ENCODE measurements at regions not wholly inside any gene's neighbourhood (a gene's known extent, or its start where the extent isn't known, plus 50 kb on each side); places are given as distances from the start of the nearest gene placed in this dataset.

DNA sequence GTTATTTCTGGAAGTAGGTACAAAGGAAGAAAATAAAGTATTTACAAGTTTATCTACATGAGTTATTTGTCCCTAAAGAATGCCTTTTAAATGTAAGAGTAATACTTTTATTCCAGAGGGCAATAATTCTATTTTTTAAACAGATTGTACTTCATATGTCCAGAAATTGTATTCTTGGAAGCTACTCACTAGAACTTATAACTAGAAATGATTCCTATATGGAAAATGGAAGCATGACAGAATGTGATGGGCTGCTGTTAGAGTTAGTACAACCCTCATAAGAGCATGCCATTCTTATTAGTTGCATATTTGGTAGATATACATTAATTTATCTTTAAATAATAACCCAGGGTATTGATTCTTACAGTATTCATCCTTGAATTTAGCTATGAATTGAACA, 362.0 kb downstream of the FSIP2 start:
- TF ChIP-seq MAX (IDR thresholded peaks at IDR 0.05) = no peak
- TF ChIP-seq, protein P1, sequence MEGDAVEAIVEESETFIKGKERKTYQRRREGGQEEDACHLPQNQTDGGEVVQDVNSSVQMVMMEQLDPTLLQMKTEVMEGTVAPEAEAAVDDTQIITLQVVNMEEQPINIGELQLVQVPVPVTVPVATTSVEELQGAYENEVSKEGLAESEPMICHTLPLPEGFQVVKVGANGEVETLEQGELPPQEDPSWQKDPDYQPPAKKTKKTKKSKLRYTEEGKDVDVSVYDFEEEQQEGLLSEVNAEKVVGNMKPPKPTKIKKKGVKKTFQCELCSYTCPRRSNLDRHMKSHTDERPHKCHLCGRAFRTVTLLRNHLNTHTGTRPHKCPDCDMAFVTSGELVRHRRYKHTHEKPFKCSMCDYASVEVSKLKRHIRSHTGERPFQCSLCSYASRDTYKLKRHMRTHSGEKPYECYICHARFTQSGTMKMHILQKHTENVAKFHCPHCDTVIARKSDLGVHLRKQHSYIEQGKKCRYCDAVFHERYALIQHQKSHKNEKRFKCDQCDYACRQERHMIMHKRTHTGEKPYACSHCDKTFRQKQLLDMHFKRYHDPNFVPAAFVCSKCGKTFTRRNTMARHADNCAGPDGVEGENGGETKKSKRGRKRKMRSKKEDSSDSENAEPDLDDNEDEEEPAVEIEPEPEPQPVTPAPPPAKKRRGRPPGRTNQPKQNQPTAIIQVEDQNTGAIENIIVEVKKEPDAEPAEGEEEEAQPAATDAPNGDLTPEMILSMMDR (IDR thresholded peaks at IDR 0.05; ENCODE audit: low read depth, low read length, missing input control) = no peak
- no peak for TF ChIP-seq JUND (IDR thresholded peaks at IDR 0.05)
- no peak for TF ChIP-seq FOXA1 (IDR thresholded peaks at IDR 0.05)

All from liver (tissue), 3 donors.